Hippocampal formation (tissue), 2 donors: ENCODE measurements at regions not wholly inside any gene's neighbourhood (a gene's known extent, or its start where the extent isn't known, plus 50 kb on each side); places are given as distances from the start of the nearest gene placed in this dataset.

ENCODE experiments used
- DNase-seq, 2 donors: peaks; one replicate each; lab custom pipeline; 2025; lab: John Stamatoyannopoulos, UW

- DNase-seq: no peak
Measured at GRCh38 chr15:39447881-39448280, 133.0 kb upstream of the THBS1 start.

- no peak for DNase-seq
Measured at GRCh38 chr15:39448409-39448808, 132.5 kb upstream of the THBS1 start.

- no peak for DNase-seq
Measured at GRCh38 chr15:39451121-39451688, 129.7 kb upstream of the THBS1 start.

GRCh38 chr15:39451871-39452270 lies 129.0 kb upstream of the THBS1 start:
- DNase-seq: no peak

- DNase-seq: no peak
Measured at GRCh38 chr15:39453620-39454019, 127.3 kb upstream of the THBS1 start.

GRCh38 chr15:39454189-39454986 lies 126.5 kb upstream of the THBS1 start:
- no peak for DNase-seq

- no peak for DNase-seq
Measured at GRCh38 chr15:39455471-39455991, 125.3 kb upstream of the THBS1 start.

GRCh38 chr15:39456159-39456558 lies 124.7 kb upstream of the THBS1 start:
- DNase-seq: no peak

- DNase-seq: no peak
Measured at GRCh38 chr15:39456582-39457330, 124.1 kb upstream of the THBS1 start.

- DNase-seq: no peak
Measured at GRCh38 chr15:39458131-39458530, 122.7 kb upstream of the THBS1 start.

- DNase-seq: no peak
Measured at GRCh38 chr15:39459548-39459947, 121.3 kb upstream of the THBS1 start.

- no peak for DNase-seq
Measured at GRCh38 chr15:39460748-39461147, 120.1 kb upstream of the THBS1 start.

- DNase-seq: no peak
Measured at GRCh38 chr15:39461536-39462130, 119.2 kb upstream of the THBS1 start.

- no peak for DNase-seq
Measured at GRCh38 chr15:39462691-39463090, 118.2 kb upstream of the THBS1 start.

- no peak for DNase-seq
Measured at GRCh38 chr15:39465843-39466749, 114.8 kb upstream of the THBS1 start.

GRCh38 chr15:39466750-39467105 lies 114.2 kb upstream of the THBS1 start:
- DNase-seq: no peak

GRCh38 chr15:39468331-39468730 lies 112.5 kb upstream of the THBS1 start:
- DNase-seq: no peak

- DNase-seq: no peak
Measured at GRCh38 chr15:39468828-39469227, 112.1 kb upstream of the THBS1 start.

- no peak for DNase-seq
Measured at GRCh38 chr15:39471785-39472574, 108.9 kb upstream of the THBS1 start.

GRCh38 chr15:39472621-39473297 lies 108.1 kb upstream of the THBS1 start:
- no peak for DNase-seq
